ENCODE measurements at regions not wholly inside any gene's neighbourhood (a gene's known extent, or its start where the extent isn't known, plus 50 kb on each side); places are given as distances from the start of the nearest gene placed in this dataset.

- TF ChIP-seq ATF3 (IDR thresholded peaks at IDR 0.05) (no peak), HNF4A (conservative IDR thresholded peaks at IDR 0.05) (no peak), RXRA (IDR thresholded peaks at IDR 0.05) (no peak), SP1 (IDR thresholded peaks at IDR 0.05) (no peak), YY1 (IDR thresholded peaks at IDR 0.05) (no peak), RAD21 (IDR thresholded peaks at IDR 0.05) (no peak)
Observed at GRCh38 chrX:107560980-107561379, 67.3 kb upstream of the PRPS1 start (continued).

GRCh38 chrX:107561468-107562215, 66.7 kb upstream of the PRPS1 start:
- WGBS = 46% methylated on average over 7 of the region's 7 CpGs
- Histone ChIP-seq H3K9me3 (ENCODE audit: control insufficient read depth in 4 of 4, low read length in 3 of 4) (no peaks in the 10 kb centered on the region), H3K4me3 (ENCODE audit: low read depth in 1 of 3, low read length in 3 of 3) (no peak overlapping the region), H3K36me3 (ENCODE audit: control insufficient read depth in 4 of 4, insufficient read depth in 3 of 4, low read depth in 1 of 4, low read length in 3 of 4) (no peaks in the 10 kb centered on the region), H3K9ac (ENCODE audit: low read depth in 1 of 2, low read length in 2 of 2) (no peak overlapping the region), H3K27me3 (ENCODE audit: control insufficient read depth in 4 of 4, insufficient read depth in 4 of 4, low read length in 3 of 4) (peaks cover 0 to 3% (median 0%) of the 10 kb centered on the region in 4 donors), H3K4me1 (ENCODE audit: control insufficient read depth in 4 of 4, insufficient read depth in 4 of 4, low read length in 3 of 4) (no peaks in the 10 kb centered on the region), H3K27ac (ENCODE audit: low read depth in 1 of 2, low read length in 2 of 2) (no peak overlapping the region)
- TF ChIP-seq ATF3 (IDR thresholded peaks at IDR 0.05) = no peak
- no peak for TF ChIP-seq SP1 (IDR thresholded peaks at IDR 0.05)
- TF ChIP-seq FOXA2 (IDR thresholded peaks at IDR 0.05) = no peak
- TF ChIP-seq RXRA (IDR thresholded peaks at IDR 0.05) = no peak
- TF ChIP-seq REST (IDR thresholded peaks at IDR 0.05) = no peak
- no peak for TF ChIP-seq EGR1 (IDR thresholded peaks at IDR 0.05; ENCODE audit: low read depth in 2 of 2)
- TF ChIP-seq TAF1 (conservative IDR thresholded peaks at IDR 0.05) = no peak
- TF ChIP-seq MAX (IDR thresholded peaks at IDR 0.05) = no peak
- TF ChIP-seq YY1 (IDR thresholded peaks at IDR 0.05) = no peak
- TF ChIP-seq HNF4G (IDR thresholded peaks at IDR 0.05) = no peak
- TF ChIP-seq HNF4A (conservative IDR thresholded peaks at IDR 0.05) = no peak
- no peak for TF ChIP-seq FOXA1 (IDR thresholded peaks at IDR 0.05)
- no peak for TF ChIP-seq RAD21 (IDR thresholded peaks at IDR 0.05)
- no peak for TF ChIP-seq CTCF (IDR thresholded peaks at IDR 0.05; ENCODE audit: low read depth, low read length, missing input control)
- no peak for TF ChIP-seq NR2F2 (IDR thresholded peaks at IDR 0.05)
- no peak for DNase-seq (ENCODE audit: low spot score)

Measured in liver (tissue), 8 donors.